ENCODE measurements at regions not wholly inside any gene's neighbourhood (a gene's known extent, or its start where the extent isn't known, plus 50 kb on each side); places are given as distances from the start of the nearest gene placed in this dataset.

DNA sequence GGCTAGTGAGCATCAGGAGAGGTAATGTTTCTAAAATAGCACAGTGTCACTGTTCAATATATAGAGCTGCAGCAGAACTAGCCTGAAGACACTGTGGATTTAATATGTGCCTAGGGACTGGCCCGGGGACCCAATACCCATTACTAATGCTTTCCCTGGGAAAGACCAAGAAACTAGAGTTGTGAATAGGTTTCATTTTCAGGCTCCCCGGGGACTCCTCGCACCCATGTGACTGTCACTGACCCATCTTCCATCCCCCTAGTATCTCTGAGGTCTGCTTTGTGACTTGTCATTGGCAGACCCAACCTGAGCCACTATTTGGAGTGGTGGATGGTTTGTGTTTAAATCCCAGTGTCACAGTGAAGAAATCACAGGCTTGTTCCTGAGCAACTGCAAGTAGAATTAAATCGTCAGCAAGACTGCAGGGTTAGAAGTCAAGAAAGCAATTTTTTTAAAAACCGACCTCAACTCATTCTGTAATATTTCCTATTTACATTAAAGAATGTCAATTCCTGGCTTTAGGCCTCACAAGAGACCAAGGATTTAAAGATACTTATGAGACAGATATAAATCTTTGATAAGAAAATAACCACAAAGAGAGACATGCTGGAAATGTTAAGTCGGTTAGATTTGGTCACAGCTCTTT, 130.0 kb upstream of the TNR start:
- H3K9me3 ChIP-seq, result no peaks in the 10 kb centered on the region
- H3K36me3 ChIP-seq, result no peaks in the 10 kb centered on the region
- no peaks in the 10 kb centered on the region for H3K27me3 ChIP-seq
- TF ChIP-seq, protein P1, sequence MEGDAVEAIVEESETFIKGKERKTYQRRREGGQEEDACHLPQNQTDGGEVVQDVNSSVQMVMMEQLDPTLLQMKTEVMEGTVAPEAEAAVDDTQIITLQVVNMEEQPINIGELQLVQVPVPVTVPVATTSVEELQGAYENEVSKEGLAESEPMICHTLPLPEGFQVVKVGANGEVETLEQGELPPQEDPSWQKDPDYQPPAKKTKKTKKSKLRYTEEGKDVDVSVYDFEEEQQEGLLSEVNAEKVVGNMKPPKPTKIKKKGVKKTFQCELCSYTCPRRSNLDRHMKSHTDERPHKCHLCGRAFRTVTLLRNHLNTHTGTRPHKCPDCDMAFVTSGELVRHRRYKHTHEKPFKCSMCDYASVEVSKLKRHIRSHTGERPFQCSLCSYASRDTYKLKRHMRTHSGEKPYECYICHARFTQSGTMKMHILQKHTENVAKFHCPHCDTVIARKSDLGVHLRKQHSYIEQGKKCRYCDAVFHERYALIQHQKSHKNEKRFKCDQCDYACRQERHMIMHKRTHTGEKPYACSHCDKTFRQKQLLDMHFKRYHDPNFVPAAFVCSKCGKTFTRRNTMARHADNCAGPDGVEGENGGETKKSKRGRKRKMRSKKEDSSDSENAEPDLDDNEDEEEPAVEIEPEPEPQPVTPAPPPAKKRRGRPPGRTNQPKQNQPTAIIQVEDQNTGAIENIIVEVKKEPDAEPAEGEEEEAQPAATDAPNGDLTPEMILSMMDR (IDR thresholded peaks at IDR 0.05), result no peak
- intact Hi-C loops (cut with DNase I), result no loop called here
- no peaks in the 10 kb centered on the region for H3K4me1 ChIP-seq
- H3K27ac ChIP-seq, result no peak overlapping the region
- no peak for ATAC-seq
- no peak overlapping the region for H3K4me3 ChIP-seq
- no peak for DNase-seq

DNA sequence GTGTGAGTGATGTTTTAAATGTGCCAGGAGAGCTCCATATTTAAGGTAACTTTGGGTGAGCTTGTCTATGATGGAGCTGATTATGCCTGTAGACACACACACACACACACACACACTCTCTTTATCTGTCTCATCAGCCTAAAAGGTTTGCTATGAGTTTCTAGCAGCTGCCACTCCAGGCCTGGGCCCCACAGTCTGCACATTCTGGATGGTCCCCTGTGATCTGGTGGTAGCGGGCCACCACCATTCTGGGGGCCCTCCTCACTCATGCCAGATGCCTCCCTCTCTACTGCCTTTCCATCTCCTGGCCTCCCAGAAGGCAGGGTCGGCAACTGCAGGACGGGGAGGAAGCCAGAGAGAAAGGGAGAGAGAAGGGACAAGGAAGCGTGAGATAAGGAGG, 129.2 kb upstream of the TNR start:
- no peak overlapping the region for H3K4me3 ChIP-seq
- no peaks in the 10 kb centered on the region for H3K9me3 ChIP-seq
- no peak overlapping the region for H3K27ac ChIP-seq
- intact Hi-C loops (cut with DNase I), result no loop called here
- H3K27me3 ChIP-seq, result no peaks in the 10 kb centered on the region
- TF ChIP-seq, protein P1 (IDR thresholded peaks at IDR 0.05), result no peak
- H3K36me3 ChIP-seq, result no peaks in the 10 kb centered on the region
- H3K4me1 ChIP-seq, result no peaks in the 10 kb centered on the region
- ATAC-seq (no peak), DNase-seq (no peak)

DNA sequence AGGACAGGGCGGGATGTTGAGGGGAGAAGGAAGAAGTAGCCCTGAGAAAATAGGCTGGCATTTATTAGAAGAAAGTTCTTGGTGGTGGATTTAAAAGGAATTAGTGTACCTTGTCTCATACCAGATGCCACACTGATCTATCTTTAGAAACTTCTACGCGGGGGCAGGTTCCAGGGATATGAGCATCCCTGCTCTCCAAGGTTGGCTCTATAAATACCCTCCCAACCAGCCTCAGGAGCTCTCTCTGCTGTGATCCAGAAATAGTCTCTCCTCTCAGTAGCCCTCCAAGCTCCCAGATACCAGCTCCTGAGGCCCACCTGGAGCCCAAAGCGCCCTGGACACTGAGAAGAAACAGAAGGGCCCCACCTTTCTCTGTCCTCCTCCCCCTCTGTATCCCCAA, 128.3 kb upstream of the TNR start:
- DNase-seq (no peak), ATAC-seq (no peak)
- TF ChIP-seq, protein P1 (IDR thresholded peaks at IDR 0.05), result no peak
- no peak overlapping the region for H3K27ac ChIP-seq
- no peaks in the 10 kb centered on the region for H3K36me3 ChIP-seq
- no peak overlapping the region for H3K4me3 ChIP-seq
- H3K4me1 ChIP-seq, result no peaks in the 10 kb centered on the region
- intact Hi-C loops (cut with DNase I), result no loop called here
- H3K27me3 ChIP-seq, result no peaks in the 10 kb centered on the region
- no peaks in the 10 kb centered on the region for H3K9me3 ChIP-seq

DNA sequence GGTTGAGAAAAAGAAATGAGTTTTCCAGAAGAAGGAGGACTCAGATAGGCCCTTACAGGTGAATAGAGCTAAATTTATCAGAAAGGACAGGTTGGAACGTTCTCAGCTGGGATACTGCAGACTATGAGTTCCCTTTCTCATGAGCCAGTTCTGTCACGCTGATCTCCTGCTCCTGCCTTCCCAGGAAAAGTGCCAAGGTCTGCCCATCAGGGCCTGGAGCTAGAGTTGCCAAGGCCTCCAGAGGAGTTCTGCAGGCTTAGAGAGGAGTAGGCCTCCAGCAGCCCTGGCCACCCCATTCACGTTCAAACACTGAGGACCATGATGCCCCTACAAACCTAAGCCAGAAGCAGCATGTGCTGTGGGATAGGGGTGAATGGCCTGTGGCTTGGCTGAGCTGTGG, 126.8 kb upstream of the TNR start:
- Histone ChIP-seq H3K4me1 (no peaks in the 10 kb centered on the region), H3K36me3 (no peaks in the 10 kb centered on the region), H3K9me3 (no peaks in the 10 kb centered on the region), H3K27ac (no peak overlapping the region), H3K27me3 (no peaks in the 10 kb centered on the region), H3K4me3 (no peak overlapping the region)
- DNase-seq (no peak), ATAC-seq (no peak)
- TF ChIP-seq, protein P1 (IDR thresholded peaks at IDR 0.05), result no peak
- intact Hi-C loops (cut with DNase I), result no loop called here

DNA sequence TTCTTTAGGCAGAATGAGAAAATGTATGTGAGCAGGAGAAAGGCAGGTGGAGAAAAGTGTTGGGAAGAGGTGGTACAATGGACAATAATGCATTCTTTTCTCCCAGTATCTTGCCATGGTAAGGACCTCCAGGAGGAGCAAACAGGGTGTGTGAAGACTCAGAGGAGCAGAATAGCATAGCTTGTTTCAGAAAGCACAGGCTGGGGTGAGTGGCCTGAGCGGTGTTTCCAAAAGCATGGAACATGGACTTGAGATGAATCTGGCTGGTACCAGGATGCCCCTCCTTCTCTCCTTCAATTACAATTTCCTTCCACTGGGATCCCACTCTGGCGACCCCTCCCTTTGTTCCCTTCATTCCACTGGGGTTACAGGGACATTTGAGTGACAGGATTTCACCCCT, 123.4 kb upstream of the TNR start:
- TF ChIP-seq, protein P1 (IDR thresholded peaks at IDR 0.05), result no peak

More for the DNA sequence above, 123.4 kb upstream of the TNR start:
- Histone ChIP-seq H3K4me1 (no peaks in the 10 kb centered on the region), H3K27ac (no peak overlapping the region), H3K4me3 (no peak overlapping the region), H3K36me3 (no peaks in the 10 kb centered on the region), H3K9me3 (no peaks in the 10 kb centered on the region), H3K27me3 (no peaks in the 10 kb centered on the region)
- intact Hi-C loops (cut with DNase I), result no loop called here
- ATAC-seq (no peak), DNase-seq (no peak)
